ENCODE measurements at regions not wholly inside any gene's neighbourhood (a gene's known extent, or its start where the extent isn't known, plus 50 kb on each side); places are given as distances from the start of the nearest gene placed in this dataset.

DNA sequence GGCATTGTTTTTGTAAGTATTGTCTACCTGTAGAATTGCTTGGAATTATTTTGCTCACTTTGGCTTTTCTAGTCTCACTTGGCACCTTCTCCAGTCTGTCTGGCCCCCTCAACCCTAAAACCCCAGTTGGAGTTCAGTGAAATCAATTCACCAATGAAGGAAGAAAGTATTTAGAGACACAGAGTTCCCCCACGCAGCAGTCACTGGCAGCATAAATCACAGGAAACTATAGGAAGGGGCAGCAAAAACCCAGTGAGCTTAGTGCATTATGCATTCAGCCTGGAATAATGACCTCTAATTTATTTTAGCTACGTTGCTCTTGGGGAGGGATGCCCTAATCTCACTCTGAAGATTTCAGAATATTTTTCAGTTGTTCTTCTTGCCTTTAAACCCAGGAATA, 204.7 kb upstream of the BLID start:
- DNase-seq (ENCODE audit: low spot score) = no peak
- no peak for FAIRE-seq

DNA sequence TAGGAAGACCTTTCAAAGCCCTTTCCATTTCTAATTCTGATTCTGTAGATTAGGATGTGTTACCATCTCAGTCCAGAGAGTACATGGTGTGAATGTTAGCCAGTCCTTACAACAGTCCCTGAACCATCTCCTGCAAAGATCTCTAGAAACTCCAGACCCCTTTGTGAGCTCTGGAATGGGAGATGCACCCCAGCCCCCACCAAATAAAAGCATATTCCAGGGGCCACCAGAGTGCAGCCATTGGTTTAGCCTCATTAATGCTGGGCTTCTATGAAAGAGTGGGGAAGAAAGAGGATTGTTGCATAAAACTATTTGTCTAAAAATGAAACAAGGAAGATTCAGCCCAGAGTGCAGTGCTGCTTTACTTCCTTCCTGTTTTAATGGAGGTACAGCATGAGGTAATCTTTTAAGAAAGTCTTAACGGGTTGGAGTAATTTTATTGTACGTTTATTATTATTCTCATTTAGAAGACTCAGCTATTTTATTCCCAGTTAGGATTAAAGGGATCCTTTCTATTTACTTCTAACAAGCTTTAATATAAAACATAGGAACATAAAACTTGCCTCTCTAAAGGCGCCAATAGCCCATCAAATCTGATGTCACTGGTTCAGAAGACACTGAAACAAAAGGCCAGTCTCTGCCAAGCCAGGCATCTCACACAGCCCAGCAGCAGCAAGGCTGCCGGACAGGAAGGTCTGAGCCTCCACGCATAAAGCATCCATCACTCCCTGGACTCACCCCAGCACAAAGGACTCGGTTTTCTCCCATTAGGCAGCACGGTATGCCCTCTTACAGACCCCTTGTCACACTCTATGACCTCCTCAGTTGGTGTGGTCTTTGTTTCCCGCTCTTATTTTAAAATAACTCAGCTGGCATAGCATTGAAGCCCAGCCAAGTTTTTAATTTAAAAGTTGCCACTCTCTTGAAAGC, 203.9 kb upstream of the BLID start:
- no peak for FAIRE-seq
- no peak for DNase-seq (ENCODE audit: low spot score)

DNA sequence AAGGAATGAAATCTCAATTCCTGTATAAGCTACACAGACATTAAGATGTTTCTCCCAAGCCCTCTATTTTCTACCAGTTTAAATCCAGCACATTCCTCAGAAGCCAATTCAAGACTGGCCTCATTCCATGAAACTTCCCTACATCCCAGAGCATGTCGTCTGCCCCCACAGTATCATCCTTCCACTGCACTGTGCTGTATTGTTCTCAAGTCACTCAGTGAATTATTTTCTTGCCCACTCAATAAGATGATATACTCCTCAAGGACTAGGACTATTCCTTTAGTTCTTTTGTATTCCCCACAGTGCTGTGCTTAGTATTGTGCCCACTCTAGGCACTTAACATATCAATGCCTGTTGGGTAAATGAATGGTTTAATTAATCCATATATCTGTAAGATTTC, 203.1 kb upstream of the BLID start:
- no peak for DNase-seq (ENCODE audit: low spot score)
- no peak for FAIRE-seq

DNA sequence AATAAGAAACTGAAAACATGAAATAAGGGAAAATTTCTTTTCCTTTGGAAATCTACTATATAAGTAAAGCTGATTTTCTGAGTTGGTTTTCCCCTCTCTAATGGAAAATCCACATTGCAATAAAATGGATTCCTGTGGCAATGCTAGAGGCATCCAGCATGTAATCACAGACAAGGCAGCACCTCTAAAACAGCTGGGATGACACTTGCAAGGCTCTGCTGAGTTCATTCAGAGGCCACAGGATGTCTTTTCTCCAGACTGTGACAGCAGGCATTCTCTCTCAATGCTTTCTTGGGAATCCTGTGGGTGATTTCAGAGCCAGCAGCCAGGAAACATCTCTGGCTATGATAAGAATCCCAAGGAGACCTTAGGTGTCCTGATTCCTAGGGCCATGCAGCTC, 201.3 kb upstream of the BLID start:
- FAIRE-seq = no peak
- no peak for DNase-seq (ENCODE audit: low spot score)

DNA sequence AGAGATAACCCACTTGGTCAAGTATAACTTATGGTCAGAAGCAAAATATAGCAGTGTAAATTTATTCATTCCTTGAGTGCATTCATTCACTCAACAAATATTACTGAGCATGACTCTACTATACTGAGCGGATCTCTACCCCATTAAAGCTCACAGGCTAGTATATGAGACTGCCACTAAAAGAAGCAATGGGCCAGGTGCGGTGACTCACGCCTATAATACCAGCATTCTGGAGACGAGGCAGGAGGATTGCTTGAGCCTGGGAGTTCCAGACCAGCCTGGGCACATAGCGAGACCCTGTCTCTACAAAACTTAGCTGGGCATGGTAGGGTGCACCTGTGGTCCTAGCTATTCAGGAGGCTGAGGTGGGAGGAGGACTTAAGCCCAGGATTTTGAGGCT, 197.6 kb upstream of the BLID start:
- FAIRE-seq (no peak), DNase-seq (ENCODE audit: low spot score) (no peak)

DNA sequence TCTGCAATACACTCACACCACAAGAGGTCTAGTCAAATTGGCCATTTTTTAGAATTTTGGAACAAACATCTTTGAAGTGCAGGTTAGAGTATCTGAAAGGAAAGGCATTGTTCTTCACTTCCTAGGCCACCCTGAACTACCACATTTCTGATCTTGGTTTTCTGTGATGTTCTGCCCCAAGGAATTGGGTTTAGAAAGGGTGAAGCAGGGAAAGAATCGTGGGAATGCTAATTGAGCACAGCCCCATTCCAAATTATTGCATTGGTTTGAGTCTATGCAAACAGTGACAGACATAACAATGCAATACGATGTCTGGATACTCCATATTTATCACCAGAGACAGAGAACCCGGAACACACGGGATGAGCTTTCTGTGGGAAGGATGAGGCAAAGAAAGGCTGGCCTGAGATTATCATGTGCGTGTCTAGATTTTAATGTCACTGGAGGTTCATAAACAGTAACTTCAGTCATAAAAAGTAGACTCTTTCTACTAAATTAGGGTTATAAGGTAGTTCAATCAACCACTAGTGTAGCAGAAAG, 195.3 kb upstream of the BLID start:
- FAIRE-seq (no peak), DNase-seq (ENCODE audit: low spot score) (no peak)

DNA sequence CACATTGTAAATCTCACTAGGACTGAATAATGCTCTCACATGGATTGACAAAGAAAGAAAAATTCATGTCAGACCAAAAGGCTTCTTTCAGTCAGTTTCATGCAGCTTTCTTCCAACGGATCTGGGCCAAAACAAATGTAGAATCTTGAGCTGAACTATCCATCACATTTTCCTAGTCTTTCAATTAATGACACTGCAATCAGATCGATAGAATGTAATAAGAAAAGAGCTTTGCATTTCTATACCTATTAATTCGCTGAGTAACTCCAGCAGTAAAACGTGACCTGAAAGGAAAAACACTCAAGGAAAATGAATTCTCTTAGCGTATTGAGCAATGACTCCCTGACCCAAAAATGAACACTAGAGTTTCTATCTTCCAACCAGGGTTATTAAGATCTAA, 194.8 kb upstream of the BLID start:
- DNase-seq (ENCODE audit: low spot score) (no peak), FAIRE-seq (no peak)

DNA sequence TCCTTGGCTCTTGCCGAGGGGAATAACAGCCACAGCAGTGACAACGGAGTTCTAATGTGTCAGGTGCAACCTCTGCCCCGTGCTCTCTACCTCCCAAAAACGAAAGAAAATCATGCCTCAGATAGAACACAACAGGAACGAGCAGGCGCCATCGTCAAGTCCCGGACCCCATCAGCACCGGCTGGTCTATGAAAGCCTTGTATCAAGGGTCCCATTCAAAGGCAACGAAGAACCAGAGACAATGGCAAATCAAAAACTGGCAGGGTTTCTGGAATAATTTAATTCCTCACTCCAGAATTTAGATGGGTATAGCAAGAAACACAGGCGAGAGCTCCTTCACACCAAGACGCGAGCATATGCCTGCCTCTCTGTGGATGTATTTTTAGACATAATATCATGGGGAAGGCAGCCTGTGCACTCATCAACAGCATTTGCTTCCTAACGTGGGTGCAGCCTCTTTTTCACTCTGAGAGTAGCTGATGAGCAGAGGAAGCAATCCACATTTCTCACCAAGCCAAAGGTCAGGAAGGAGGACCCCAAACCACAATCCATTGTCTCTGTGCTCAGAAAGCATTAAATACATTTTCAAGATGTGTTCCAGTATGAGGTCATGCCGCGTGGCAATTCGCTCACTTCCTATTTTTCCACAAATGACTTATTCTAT, 193.4 kb upstream of the BLID start:
- no peak for FAIRE-seq
- no peak for DNase-seq (ENCODE audit: low spot score)

DNA sequence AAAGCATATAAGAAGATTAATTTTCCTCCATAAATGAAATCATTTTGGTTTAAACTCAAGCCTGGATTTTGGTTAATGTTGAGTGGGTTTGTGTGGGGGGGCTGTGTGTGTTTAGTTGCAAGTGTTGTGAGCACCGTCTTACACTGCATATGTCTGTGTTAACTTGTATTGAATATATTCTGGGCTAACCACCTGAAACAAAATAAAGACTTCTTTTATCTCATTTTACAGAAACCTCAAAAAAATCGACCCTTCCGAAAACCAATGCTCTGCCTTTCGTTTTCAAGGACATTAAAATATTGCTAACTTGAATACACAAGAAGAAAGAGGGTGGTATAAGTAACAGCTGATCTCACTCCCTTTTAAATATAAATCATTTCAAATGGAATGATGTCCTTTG, 192.2 kb upstream of the BLID start:
- no peak for FAIRE-seq
- no peak for DNase-seq (ENCODE audit: low spot score)

DNA sequence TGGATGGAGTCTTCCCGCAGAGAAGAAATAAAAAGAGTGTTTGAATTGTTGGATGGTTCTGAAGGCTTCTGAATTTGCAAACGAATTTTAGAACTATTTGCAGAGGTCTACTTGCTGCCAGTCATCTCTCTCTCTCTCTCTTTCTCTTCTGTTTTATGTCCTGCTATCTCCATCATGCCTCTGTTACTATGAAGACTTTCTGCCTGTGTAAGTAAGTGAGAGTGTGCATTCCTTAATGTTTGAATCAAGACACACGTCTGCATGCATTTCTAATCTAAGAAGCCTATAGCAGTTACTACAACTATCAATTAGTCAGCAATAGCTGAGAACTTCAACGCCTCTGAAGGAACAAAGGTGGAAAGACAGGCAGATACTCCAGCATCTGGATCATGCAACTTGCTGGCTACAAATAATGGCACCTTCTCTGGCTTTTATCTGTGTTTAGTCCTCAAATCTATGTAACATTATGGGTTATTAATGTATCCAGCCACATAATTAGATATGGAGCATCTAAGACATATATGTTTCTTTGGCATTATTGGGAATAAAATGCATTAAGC, 191.5 kb upstream of the BLID start:
- no peak for FAIRE-seq
- DNase-seq (ENCODE audit: low spot score) = no peak

DNA sequence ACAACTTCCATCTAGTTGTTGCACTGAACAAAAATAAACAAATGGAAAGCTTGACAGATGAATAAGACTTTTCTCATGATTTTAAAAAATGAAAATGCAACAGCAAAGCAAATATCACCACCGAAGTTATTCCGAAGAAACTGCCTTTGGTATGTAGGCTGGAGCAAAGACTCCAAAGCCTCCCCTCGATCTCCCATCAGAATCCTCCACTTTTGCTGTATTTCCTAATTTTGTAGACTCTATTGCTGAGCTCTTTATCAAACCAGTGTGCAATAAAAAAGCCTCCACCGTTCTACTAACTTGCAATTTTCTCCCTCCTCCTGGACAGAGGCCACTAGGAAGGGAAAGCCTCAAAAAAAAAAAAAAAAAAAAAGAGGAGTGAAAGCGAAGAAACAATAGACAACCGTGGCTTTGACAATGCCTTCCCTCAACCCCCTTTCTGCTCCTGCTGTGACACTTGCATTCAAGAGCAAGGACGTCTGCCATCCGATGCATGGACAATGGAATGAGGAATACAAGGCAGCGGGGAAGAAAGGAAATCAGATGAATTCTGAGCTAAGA, 190.9 kb upstream of the BLID start:
- no peak for FAIRE-seq

DNA sequence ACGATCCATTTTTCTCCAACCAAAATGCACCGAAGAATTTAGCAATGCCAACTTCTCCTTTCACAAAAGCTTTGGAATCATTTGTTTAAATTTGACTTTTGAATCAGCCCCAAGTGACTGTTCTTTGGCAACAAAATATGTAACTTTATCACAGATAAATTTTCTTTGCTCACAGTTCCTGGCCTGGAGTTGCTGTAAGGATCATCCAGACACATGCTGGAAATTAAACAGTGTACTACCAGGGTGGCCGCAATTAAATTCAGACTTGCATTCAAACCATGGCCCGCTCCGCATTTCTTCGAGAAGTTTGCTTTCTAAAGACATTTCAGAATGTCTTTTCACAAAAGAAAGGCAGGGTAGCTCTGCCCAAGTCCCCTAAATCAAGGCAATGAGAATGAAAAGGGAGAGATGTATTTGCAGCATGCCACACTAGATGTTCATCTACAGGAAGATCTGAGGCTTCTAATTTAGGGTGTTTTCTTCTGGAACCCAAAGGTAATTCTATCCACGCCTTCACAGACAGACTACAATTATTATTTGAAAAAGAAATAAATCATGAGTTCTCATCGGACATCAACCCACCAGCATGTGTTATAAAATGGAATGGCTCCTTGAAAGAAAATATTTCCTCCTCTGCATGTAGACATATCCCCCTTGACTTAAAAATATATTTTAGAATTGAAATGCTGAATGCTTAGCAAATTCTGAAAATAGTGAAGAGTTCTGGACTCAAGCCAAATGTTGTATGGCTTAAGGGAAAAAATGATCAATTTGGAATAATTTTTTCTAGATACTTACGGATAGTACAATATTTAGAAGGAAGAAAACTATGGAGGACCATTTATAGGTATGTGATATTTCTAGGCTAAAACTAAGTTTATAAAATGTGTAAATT, 189.7 kb upstream of the BLID start:
- DNase-seq (ENCODE audit: low spot score) (no peak), FAIRE-seq (no peak)

More for the DNA sequence above, 190.9 kb upstream of the BLID start:
- no peak for DNase-seq (ENCODE audit: low spot score)

DNA sequence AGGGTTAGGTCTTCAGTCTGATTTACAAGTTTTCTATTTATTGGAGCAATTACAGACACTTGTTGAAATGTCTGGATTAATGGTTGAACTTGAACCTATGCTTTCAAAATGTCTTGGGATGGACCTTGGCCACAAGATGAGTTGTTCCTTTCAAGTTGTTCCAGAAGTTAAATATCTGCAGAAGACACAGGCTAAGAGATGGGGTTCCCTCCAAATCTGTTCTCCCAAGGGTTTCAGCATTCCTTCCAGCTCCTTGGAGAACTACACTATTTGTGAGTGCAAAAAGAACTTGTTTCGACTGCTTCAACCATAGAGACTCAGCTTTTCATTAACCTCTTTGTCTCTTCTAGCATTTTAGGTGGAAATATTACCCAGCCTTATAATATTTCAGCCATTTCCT, 189.0 kb upstream of the BLID start:
- DNase-seq (ENCODE audit: low spot score) = no peak

DNA sequence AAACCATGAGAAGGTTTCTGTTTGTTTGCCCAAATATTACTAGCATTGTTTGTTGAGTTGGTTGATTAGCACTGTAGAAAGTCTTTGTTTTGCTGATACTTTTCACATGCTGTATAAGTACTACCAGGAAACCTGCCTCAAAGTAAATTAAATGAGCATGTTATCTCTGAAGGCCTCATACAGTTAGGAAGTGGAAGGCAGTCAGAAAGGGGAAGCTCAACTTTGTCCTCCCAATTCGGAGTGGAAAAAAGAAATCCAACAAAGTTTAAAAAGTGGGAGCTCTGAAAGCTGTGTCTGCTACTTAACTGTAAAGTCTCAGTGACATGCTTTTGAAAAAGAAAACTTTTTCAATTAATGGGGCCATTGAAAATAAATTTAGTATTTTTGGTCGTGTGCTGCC, 188.3 kb upstream of the BLID start:
- FAIRE-seq (no peak), DNase-seq (ENCODE audit: low spot score) (no peak)

More for the DNA sequence above, 189.0 kb upstream of the BLID start:
- no peak for FAIRE-seq

DNA sequence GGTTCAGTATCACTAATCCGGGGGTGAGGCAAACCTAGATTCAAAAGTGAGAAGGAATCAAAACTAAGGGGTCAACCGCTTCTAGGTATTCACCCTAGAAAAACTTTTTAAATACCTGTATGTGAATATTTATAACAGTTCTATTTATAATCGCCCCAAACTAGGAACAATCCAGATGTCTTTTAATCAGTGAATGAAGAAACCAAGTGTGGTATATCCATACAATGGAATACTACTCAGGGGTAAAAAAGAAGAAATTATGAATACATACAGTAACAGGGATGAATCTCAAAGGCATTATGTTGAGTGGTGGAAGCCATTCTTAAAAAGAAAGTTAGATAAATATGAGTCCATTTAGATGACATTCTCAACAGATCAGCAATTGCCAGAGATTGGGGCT, 178.0 kb upstream of the BLID start:
- no peak for DNase-seq (ENCODE audit: low spot score)

DNA sequence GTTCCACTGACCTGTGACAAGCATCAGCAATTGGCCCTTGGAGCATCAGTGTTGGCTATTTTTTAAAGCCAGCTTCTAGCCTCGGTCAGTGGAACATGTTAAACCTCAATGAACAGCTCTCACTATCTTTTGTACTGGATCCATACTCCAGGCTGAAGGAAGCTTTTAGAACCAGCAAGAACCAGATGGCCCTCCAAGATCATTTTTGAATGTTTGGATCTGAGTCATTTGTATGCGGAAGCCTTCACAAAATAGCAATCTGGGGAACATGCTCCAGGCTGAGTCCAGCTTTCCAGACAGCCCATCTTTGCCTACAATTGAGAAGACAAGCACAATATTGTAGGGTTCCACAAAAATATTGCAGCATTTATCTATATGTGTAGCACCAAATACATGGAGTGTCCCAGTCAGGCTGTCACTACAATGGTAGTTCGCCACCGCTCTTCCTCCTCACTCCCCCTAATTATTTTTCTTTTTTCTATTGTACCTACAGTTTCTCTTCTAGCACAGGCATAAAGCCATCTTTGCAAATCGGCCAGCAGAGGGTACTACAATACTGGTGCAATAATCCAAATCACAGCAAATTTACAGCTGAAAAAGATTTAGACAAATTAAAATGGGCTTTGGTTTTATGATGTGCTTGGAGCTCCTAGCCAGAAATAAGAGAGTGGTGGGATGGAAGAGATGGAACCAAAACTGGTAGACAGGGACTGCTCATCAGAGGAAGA, 177.4 kb upstream of the BLID start:
- FAIRE-seq = no peak
- DNase-seq (ENCODE audit: low spot score) = no peak

More for the DNA sequence above, 178.0 kb upstream of the BLID start:
- FAIRE-seq = no peak

DNA sequence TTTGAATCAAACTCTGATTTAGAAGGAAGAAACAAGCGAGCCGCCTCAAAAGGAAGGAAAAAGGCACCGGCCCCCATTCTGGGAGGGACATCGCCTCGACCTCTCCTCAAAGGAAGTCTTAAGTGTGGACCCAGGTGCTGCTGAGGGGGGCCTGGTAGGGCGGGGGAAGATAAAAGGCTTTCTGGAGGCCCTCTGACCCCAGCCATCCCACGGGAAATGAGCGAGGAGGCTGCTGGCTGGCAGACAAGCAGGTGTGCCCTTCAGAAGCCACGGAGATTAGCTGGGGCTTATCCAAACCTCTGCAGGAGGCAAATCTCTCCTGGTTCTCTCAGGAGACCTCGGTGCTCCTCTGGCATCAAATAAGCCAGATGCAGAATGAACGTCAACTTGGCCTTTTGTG, 171.4 kb upstream of the BLID start:
- no peak for FAIRE-seq
- DNase-seq (ENCODE audit: low spot score) = no peak

DNA sequence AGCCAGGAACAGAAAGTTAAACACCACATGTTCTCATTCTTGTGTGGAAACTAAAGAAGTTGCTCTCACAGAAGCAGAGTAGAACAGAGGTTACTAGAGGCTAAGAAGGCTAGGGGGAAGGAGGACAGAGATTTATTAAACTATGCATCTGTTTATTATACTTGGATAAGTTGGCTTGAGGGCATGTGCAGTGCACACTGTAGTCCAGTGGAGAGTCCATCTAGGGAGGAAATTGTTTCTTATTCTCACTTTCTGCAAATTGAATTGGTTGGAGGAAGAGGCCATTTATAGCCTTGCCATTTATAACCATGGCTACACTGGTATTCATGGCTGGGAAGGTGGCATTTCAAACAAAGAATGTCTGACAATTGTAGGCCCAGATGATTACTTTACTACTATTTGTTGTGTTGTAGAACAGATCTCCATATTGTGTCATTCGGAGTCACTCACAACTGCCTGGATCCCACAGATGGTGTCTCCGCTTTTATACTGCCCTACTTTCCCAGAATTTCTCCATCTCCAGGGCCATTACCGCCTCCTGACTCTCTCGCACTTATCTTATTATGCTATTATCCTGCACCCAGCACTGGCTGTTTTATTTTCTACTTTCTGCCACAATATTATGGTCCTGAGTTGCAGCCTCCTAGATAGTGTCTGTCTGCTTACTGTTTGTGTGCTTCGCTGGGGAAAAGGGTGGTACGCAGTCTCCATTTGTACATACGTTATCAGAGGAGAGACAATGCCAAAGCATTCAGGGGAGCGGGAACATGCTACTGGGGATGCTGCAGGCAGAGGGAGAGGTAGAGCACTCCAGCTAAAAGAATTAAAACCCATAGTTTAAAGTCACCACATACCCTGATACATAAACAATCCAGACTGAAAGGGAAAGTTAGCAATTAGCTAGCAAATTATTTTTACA, 169.3 kb upstream of the BLID start:
- no peak for DNase-seq (ENCODE audit: low spot score)
- no peak for FAIRE-seq

DNA sequence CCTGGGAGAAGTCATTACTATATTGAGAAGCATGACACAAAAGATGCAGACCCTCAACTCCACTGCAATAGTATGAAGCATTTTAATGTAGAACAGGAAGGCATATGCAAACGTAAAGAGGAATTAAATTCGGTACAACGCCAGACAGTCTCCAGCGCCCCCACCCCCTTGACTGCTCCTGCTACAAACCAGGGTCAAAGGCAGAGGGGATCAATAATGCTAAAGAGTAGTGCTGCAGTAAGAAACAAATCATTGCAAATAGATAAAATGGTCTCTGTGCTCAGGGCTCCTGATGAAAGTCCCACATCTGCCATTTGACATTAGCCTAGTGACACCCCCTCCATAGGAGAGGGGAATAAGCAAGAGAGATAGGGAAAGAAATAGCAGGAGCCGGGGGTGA, 164.9 kb upstream of the BLID start:
- DNase-seq (ENCODE audit: low spot score) (no peak), FAIRE-seq (no peak)

Measured in RCC 7860 (cell line).